Panc1 (cell line): ENCODE measurements at regions not wholly inside any gene's neighbourhood (a gene's known extent, or its start where the extent isn't known, plus 50 kb on each side); places are given as distances from the start of the nearest gene placed in this dataset.

ENCODE experiments used
- ATAC-seq: fragments of 200-7000 bp; cut with Tn5 transposase; 2 replicates; pipeline ENCODE4 v1.9.1; 2020; ENCODE audit warnings: mild to moderate bottlenecking, moderate library complexity
- BruUV-seq: library from RNA; stranded (reverse); fragments of 400-500 nt; replicated peaks from 2 replicates; lab custom pipeline; 2021; lab: Mats Ljungman, UMichigan
- CTCF ChIA-PET: fragments of 300-600 bp; sonication (Branson Sonifier 250); formaldehyde crosslinking; loops from one replicate; lab custom pipeline; 2022; ENCODE audit warnings: antibody characterized with exemption; lab: Charles Lee
- POLR2A ChIA-PET: fragments of 300-600 bp; sonication (Branson Sonifier 250); formaldehyde crosslinking; loops from one replicate; lab custom pipeline; 2022; ENCODE audit warnings: antibody characterized with exemption; lab: Charles Lee
- DNase-seq: peaks from one replicate; pipeline ENCODE4 v3.0.0-alpha.2; 2010; ENCODE audit warnings: low read depth, low spot score
- H3K27ac ChIP-seq: 2 replicates; pipeline ENCODE4 v1.5.1; 2011; ENCODE audit warnings: mild to moderate bottlenecking, low read length, inconsistent platforms
- H3K27me3 ChIP-seq: fragments of 200-500 bp; sonication (Bioruptor generic); 2 replicates; pipeline ENCODE4 v1.6.0; 2014; ENCODE audit warnings: low read length, inconsistent platforms; ENCODE audit not compliant: control insufficient read depth, insufficient read depth
- H3K36me3 ChIP-seq: fragments of 200-500 bp; sonication (Bioruptor generic); 2 replicates; pipeline ENCODE4 v1.5.1; 2014; ENCODE audit warnings: inconsistent platforms, mild to moderate bottlenecking, low read length, moderate library complexity; ENCODE audit not compliant: control insufficient read depth, insufficient read depth
- H3K4me1 ChIP-seq: 2 replicates; pipeline ENCODE4 v1.5.1; 2011; ENCODE audit warnings: inconsistent platforms, mild to moderate bottlenecking, low read length, moderate library complexity; ENCODE audit not compliant: control insufficient read depth, insufficient read depth
- H3K4me3 ChIP-seq, 2 experiments: 2 replicates each; pipeline ENCODE4 v1.5.1; 2011 to 2012; ENCODE audit warnings: low read depth in 2 of 2, low read length in 2 of 2, mild to moderate bottlenecking in 2 of 2, inconsistent platforms in 1 of 2, moderate library complexity in 1 of 2
- H3K9me3 ChIP-seq: fragments of 200-500 bp; sonication (Bioruptor generic); 2 replicates; pipeline ENCODE4 v1.5.1; 2014; ENCODE audit warnings: low read depth, mild to moderate bottlenecking, inconsistent platforms, low read length, moderate library complexity; ENCODE audit not compliant: control insufficient read depth, insufficient read depth
- CTCF ChIP-seq: fragments of 450-650 bp; IDR thresholded peaks from 2 replicates; pipeline ENCODE4 v1.5.1; 2017; ENCODE audit warnings: mild to moderate bottlenecking
- POLR2AphosphoS5 ChIP-seq: IDR thresholded peaks from 2 replicates; pipeline ENCODE4 v1.6.1; 2012; ENCODE audit warnings: mild to moderate bottlenecking, low read depth, low read length, moderate library complexity
- REST ChIP-seq, 2 experiments: IDR thresholded peaks; 2 replicates each; pipeline ENCODE4 v1.6.1; 2011 to 2012; ENCODE audit warnings: low read depth in 2 of 2, control low read depth in 1 of 2, low read length in 1 of 2, mild to moderate bottlenecking in 1 of 2, moderate library complexity in 1 of 2; ENCODE audit not compliant: insufficient read depth in 1 of 2
- SIN3A ChIP-seq: IDR thresholded peaks from 2 replicates; pipeline ENCODE4 v1.6.1; 2012; ENCODE audit warnings: low read depth, mild to moderate bottlenecking, low read length, moderate library complexity, borderline replicate concordance; ENCODE audit not compliant: insufficient read depth
- TCF7L2 ChIP-seq: IDR thresholded peaks from 2 replicates; pipeline ENCODE4 v1.6.1; 2011; ENCODE audit warnings: mild to moderate bottlenecking, low read depth, low read length, inconsistent platforms
- in situ Hi-C: cut with HindIII; loops from 2 replicates; pipeline ENCODE4 v1.10.0; 2016; ENCODE audit warnings: low sequenced_read_pairs, low pct_unique_long_range_greater_than_20kb
- intact Hi-C: fragments of 100-400 bp; cut with micrococcal nuclease; formaldehyde crosslinking; loops from one replicate; pipeline ENCODE4 v1.10.0; 2022; ENCODE audit not compliant: unreplicated experiment

GRCh38 chr2:129911363-129912065 lies 68.0 kb upstream of the RAB6C start:
- no TSS peak for BruUV-seq
- intact Hi-C loops (no loop called here), in situ Hi-C loops (no loop called here)
- ChIA-PET POLR2A (no interaction called here), CTCF (no interaction called here)
- Histone ChIP-seq H3K4me3 (no peak overlapping the region), H3K9me3 (no peaks in the 10 kb centered on the region), H3K4me1 (no peaks in the 10 kb centered on the region), H3K27me3 (no peaks in the 10 kb centered on the region), H3K36me3 (no peaks in the 10 kb centered on the region), H3K27ac (no peak overlapping the region)
- no peak for TF ChIP-seq TCF7L2
- TF ChIP-seq SIN3A: no peak
- TF ChIP-seq POLR2AphosphoS5: no peak
- TF ChIP-seq CTCF: no peak
- TF ChIP-seq REST (IDR thresholded peaks at IDR 0.05; ENCODE audit: insufficient read depth in 1 of 2, low read depth in 2 of 2, low read length in 1 of 2): no peak
- DNase-seq (no peak), ATAC-seq (no peak)

- Histone ChIP-seq H3K27ac (no peak overlapping the region), H3K9me3 (no peaks in the 10 kb centered on the region), H3K27me3 (no peaks in the 10 kb centered on the region), H3K4me3 (no peak overlapping the region), H3K36me3 (no peaks in the 10 kb centered on the region), H3K4me1 (no peaks in the 10 kb centered on the region)
- ATAC-seq (no peak), DNase-seq (no peak)
- in situ Hi-C loops (no loop called here), intact Hi-C loops (no loop called here)
- TF ChIP-seq SIN3A: no peak
- TF ChIP-seq TCF7L2: no peak
- TF ChIP-seq CTCF: no peak
- TF ChIP-seq REST (IDR thresholded peaks at IDR 0.05; ENCODE audit: insufficient read depth in 1 of 2, low read depth in 2 of 2, low read length in 1 of 2): no peak
- no peak for TF ChIP-seq POLR2AphosphoS5
- CTCF ChIA-PET: interaction anchor here (0.6 kb wide), 1 partner anchor 1518 kb away, joined by 3 read pairs; no protein-coding TSS in a partner anchor
- POLR2A ChIA-PET: no interaction called here
- no TSS peak for BruUV-seq
These were observed 67.2 kb upstream of the RAB6C start for GRCh38 chr2:129912066-129912820.
